SH-SY5Y (cell line): ENCODE measurements at regions not wholly inside any gene's neighbourhood (a gene's known extent, or its start where the extent isn't known, plus 50 kb on each side); places are given as distances from the start of the nearest gene placed in this dataset.

Experiments used
- GATA2 ChIP-seq: IDR thresholded peaks from 2 replicates; pipeline ENCODE4 v1.6.1; 2011; ENCODE audit warnings: mild to moderate bottlenecking, low read depth, low read length
- GATA3 ChIP-seq: IDR thresholded peaks from 2 replicates; pipeline ENCODE4 v1.6.1; 2011; ENCODE audit warnings: low read depth, mild to moderate bottlenecking, low read length, moderate library complexity

DNA sequence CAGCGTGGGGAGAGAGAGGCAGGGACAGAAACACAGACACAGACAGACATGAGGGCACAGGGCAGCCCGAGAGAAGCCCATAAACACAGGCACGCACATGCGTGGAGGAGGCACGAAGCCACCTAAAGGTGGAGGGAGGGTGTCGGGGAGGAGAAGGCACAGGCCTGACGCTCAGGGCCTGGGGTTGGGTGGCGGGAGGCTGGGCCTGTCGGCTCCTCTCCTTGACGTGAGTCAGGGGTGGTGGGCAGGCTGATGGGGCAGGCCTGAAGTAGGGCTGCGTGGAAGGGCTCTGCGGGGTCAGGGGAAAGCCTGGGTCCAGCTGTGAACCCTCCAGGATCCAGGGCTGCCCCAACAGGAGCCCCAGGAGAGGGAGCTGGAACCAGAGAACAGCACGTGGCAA is 74.2 kb downstream of the EPHB3 start:
- TF ChIP-seq GATA3 (no peak), GATA2 (no peak)
